ENCODE measurements at regions not wholly inside any gene's neighbourhood (a gene's known extent, or its start where the extent isn't known, plus 50 kb on each side); places are given as distances from the start of the nearest gene placed in this dataset.
"Not testable (repeated sequence)": the region's sequence is repeated elsewhere in the genome, so short reads cannot be mapped to it uniquely, and the experiment has no call there.

DNA sequence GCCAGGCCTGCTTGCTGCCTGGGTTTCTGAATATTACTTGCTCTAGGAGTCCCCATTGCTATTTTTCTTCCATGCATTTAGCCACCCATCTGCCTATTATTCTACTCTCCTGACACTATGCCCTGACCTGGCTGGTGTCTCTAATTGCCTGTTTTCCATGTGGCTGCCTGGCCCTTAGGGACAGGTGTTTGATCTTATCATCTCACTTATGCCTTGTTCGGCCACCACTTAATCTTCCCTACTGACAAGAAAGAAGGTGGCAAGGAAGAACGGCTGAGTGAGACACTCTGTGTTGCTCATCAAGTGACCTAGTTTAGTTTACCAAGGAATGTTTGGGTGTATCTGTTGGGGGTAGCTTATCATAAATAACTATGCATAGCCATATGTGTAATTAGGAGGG is 50.4 kb upstream of the RAPH1 start:
- peak; percentile 59 for DNase-seq

DNA sequence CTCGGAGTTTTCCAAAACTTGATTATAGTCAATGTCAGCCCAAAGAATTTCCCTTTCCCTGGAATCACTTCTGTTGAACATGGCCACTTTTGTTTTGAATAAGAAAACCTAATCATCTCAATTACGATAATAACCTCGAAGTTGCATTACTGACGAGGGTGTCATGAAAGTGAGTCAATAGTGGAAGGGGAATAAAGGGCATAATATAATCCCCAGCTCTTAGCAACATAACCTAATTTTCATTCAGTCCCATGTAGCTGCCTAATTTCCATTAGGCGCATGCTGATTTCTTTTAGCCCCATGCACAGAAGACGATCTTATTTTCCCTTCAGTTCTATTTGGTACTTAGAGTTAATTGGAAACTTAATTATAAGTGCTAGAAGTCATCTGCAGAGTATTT is 51.1 kb upstream of the RAPH1 start:
- DNase-seq = no peak

DNA sequence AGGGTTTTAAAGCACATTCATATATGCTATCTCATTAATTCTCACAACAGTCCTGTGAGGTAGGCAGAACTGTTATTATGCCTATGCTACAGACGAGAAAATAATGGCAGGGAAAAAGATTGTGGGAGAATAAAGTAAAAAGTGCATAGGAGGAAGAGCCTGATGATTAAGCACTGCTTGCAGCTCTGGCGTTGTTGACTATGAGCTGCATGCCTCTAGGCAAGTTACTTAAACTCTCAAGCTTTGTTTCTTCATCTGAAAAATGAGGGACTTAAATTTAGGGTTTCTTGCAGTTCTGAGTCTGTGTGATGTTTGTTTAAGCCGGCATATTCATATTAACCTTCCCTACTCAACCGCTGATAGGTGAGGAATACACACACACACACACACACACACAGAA is 51.6 kb upstream of the RAPH1 start:
- DNase-seq = no peak

DNA sequence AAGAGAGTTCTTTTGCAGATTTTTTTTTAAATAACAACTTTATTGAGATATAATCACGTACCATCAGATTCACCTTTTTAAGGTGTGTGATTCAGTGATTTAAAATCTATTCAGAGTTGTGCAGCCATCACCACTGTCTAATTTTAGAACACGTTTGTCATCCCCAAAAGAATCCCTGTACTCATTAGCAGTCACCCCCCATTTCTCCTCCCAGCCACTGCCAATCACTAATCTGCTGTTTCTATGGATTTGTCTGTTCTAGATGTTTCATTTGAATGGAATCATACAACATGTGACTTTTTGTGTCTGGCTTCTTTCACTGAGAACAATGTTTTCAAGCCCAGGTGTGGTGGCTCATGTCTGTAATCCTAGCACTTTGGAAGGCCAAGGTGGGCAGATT is 55.4 kb upstream of the RAPH1 start:
- DNase-seq = no peak

DNA sequence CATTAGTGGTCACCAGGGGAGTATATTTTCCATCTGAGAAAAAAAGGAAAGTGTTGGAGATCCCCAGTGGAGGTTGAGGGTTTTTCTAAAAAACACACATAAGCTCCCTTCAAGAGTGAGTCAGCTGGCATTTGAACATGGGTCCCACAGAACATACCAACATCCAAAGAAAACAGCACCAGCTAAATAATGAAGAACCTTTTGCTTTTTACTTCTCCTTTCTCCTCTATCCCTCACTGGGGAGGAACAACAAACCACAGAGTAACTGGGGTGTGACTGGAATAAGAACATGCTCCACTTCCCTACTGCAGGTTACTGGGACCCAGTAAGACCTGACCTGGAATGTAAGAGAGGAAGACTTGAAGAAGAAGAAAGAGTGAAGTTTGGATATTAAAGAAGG is 56.5 kb upstream of the RAPH1 start:
- DNase-seq = no peak

DNA sequence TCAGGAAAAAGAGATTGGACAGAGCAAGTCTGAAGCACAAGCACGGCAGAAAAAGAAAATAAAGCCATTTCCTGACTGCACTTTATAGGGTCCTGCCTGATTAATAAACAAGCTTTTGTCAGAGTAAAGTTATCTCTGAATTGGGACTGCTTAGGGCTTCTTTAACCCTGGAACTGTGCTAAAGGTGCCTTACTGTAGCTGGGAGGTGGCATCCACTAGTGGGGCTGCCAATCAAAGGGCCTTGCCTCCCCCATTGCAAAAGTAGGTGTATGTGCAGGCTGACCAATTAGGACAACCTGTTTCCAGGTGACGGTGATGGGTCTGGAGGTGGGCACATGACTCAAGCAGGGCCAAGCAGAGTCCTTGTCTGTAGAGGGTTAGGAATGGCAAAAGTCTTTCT is 57.4 kb upstream of the RAPH1 start:
- no peak for DNase-seq

DNA sequence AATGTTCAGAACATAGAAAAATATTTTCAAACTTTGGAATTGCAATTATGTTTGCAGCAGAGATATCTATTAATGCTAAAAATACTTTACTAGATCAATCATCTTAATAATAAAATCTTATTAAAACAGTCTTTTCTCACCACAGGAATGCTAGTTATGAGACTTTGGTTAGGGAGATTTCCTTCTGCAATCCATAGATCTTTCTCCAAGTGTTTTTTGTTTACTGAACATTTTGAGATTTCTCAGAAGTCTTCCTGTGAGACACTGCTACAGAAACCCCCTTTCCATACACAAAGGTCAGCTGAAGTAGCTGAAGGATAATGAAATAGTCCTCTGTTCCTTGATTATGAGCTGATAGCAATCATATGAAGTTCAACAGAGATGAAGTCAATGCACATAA is 59.4 kb upstream of the RAPH1 start:
- DNase-seq = no peak

DNA sequence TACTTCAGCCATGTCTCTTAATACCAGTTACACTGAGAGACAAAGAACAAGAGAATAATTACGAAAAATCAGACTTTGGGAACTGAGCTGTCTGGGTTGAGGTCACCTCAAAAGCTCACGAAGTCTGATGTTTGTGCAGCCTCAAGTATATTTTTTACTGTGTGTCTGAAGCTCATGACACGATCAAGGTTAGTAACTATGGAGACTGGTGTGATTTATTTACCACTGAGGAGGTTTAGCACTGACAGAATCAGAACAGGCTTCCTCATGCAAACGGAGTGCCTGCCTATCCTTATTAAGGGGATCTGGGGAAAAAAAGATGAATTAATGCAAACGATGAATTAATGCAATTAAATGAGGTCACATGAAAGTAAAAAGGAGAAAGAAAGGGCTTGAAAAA is 61.1 kb upstream of the RAPH1 start:
- peak; percentile 63 for DNase-seq

DNA sequence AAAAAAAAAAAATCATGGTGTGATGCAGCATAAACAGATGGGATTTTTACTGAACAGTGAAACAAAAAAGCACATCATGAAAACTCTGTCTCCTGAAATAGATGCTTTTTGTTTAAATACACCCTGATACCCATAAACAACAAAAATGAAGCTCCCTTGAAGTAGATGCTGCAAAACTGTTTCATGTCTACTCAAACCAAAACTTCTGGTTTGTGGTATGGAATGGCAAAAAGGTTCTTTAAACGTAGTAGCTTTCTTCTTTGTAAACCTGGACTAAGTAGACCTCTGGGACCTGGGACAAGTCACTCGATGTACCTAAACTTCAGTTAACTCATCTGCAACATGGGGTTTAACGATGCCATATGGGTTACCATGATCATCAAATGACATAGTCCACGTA is 64.4 kb upstream of the RAPH1 start:
- DNase-seq = no peak

DNA sequence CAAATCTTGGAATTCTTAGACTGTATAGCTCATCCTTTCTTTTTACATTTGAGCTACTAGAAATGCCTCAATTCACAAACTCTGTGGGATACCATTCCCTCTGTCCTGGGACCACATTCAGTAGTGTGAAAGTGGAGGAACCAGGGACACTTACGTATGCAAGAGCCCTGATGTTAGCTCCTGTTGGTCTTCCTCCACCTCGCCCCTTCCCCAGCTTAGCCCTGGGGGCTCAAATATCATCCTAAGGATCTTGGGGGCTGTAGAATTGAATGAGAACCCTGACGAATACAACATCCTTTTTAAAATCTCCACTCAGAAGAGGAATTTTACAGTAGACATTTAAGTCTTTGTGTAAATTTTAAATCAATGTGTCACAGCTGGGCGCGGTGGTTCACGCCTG is 65.2 kb upstream of the RAPH1 start:
- DNase-seq = no peak

DNA sequence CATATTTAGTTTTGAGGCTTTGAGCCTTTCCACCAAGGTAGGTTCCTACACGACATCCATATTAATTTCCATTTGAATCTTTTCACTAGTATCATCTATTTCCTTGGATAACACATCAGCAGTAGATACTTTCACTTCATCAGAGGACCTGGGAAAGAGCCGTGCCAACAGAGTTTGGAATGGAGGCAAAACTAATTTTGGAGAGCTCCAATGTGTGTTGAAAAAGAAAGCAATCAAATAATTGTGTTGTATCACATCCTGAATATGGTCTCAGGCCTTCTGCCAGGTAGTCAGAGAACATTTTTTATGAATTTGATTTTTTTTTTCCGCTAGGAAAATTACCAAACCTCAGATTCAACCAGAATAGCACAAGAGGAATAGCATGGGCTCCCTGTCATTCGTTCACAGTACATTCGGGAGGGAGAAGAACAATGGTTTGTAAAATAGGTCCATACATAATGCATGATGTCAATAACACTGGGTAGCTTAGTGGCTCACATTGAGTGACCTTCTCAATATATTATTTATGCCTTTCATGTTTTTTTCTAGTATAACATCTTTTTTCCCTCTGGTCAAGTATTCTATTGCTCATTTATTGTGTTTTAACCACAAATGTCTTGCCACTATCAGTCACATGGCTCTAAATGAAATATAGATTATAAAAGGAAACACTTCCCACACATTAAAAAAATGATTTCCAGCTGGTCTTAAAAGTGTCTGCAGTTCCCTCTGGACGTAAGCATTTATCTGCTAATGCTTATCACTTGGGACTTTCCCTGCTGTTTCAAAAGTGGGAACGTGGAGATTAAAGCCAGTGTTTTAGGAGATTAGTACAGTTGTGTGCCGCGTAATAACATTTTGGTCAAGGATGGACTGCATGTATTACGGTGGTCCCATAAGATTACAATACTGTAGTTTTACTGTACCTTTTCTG is 68.6 kb upstream of the RAPH1 start:
- no peak for DNase-seq

DNA sequence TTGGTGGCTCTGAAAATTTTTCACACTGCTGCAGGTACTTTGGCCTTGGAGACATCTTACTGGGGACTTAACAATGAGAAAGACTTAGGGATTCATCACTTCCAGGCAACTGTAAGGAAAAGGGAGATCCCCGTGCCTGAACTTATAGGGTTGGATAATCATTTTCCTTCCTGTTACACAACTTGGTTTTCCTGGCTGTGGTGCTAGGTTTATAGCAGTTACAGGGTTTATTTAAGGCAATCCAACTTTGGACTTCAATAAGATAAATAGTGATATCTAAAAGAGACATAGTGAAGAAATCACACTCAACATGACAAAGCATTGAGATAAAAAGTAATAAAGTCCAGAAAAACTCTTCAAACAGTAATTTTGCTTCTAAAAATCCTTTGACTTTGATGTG is 70.2 kb upstream of the RAPH1 start:
- no peak for DNase-seq

DNA sequence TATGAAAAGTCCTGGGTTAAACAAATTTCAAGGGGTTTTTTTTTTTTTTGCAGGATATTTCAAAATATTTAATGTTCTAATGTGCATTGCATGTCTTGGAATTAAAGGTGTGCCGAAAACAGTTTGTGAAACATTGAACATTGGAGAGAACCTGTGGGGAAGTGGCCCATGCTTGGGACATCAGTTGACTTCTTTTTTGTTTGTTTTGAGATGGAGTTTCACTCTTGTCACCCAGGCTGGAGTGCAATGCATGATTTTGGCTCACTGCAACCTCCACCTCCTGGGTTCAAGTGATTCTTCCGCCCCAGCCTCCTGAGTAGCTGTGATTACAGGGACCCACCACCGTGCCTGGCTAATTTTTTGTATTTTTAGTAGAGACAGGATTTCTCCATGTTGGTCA is 71.0 kb upstream of the RAPH1 start:
- no peak for DNase-seq

DNA sequence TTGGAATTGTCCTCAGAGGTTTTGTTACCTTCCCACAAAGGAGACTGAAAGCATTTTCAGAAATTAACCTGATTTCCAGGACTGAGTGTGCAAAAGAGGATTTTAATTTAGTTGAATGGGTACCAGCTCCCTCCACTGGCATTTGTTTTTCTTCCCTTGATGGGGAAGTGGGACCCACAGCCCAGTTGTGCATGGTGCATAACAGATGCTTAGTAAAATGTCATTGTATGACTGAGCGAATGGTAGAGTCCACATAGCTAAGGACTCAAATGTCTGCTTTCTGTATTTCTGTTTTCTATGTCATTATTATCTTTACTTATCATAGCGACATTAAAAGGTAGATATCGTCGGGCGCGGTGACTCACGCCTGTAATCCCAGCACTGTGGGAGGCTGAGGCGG is 75.5 kb upstream of the RAPH1 start:
- DNase-seq = no peak

DNA sequence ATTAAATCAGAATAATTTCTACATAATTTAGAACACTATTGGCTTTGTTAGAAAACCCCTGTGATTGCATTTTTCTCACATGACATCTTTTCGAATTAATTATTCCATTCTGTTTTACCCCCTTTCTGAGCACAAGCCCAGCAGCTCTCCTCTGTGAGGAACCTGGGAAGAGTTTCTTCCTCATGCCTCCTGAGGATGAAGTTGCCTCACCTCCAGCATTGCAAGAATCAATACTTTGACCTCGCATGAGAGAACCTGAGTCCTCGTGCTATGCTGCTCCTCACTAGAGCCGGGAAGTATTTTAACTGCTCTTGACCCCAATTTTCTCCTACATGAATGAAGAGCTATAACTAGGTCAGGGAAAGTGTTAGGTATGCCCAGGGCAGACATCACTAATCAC is 77.1 kb upstream of the RAPH1 start:
- DNase-seq = no peak

DNA sequence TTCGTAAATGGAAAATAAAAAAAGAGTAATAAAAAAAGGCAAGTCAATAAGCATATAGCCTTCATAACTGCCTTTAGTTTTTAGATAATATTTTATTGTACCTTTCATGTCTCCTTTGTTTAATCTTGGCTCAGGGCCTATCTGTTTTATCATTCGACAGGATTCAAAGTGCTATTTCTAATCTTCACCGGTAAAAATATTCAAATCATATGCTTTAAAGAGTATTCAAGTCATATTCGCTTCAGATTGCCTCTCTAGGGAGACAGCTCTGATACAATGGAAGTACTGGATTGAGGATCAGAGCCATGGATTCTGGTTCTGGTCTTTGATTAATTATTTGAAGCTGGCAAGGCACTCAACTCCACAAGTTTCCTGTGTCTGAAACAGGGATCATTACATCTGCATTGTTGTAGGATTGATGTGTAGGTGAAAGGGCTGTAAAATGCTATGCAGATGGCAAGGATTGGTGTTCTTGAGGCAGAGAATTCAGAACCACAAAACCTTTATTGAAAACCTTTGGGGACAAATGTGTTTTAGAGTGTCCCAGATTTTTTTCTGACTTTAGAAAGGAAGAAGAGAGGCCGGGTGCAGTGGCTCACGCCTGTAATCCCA is 84.3 kb upstream of the RAPH1 start:
- no peak for DNase-seq

DNA sequence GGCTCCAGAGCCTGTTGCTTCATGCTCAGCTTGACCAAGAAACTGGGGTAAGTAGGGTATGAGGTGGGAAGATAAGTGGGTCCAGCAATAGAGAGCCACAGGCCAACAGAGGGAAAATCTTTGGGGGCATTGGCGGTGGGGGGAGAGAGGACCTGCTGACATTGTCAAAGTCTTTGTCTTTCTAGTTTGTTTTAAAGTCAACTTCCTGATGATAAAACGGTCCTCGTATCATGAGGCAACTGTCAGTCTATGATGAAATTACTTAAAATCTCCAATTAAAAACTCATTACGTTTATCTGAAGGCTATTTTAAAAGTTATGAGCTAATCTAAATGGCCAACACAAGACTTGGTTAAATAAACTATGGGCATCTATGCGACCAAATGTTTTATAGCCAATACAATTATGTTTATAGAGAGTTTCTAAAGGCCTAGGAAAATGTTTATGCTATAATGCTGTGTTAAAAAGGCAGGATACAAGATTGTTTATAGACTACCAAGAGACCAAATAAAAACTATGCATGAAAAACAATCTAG is 84.4 kb upstream of the CD28 start:
- DNase-seq = no peak

DNA sequence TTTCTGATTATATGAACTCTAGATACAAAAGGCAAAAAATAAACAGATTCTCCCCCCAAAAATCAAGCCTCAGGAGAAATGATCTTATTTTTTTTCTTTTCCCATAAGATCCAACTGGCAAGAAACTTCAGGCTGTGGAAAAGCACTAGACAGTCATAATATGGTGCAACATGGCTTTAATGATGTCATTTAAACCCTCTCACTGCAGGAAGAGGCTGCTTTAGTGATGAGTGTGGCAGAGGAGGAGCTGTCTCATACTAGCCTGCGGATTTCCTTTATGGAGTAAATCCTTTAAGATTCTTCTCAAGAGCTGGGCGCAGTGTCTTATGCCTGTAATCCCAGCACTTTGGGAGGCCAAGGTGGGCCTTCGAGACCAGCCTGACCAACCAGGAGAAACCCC is 83.3 kb upstream of the CD28 start:
- peak; percentile 48 for DNase-seq

DNA sequence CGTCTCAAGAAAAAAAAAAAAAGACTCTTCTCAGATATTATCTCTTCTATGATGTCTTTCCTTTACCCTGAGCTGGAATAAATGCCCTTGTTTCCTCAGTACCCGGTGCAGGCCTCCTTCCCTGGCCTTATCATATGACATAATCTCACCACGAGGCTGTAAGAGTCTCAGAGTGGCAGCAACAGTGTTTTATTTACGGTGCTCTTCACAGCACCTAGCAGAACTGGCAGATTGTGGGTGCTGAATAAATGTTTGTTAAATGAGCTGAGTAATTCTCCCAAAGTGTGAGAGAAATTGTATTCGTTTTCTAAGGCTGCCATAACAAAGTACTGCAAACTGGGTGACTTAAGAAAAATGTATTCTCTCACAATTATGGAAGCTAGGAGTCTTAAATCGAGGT is 82.8 kb upstream of the CD28 start:
- peak; percentile 73 for DNase-seq

DNA sequence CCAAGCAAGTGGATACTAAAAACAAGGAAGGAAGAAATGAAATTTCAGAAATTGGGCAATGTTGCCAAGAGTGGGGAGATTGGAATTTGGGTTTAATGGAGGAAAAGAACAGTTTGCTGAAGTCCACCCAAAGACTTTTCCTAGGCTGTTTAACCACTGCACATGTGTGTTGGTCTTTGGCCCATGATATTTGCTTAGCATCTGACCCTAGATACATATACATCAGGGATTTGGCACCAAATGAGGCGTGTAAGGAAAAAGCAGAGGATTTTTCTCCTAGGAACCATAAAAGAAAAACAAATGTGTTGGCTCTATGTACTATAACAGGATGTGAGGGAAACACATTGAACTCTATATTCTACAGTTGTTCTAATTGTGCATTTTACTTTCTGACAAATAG is 80.7 kb upstream of the CD28 start:
- peak; percentile 11 for DNase-seq

DNA sequence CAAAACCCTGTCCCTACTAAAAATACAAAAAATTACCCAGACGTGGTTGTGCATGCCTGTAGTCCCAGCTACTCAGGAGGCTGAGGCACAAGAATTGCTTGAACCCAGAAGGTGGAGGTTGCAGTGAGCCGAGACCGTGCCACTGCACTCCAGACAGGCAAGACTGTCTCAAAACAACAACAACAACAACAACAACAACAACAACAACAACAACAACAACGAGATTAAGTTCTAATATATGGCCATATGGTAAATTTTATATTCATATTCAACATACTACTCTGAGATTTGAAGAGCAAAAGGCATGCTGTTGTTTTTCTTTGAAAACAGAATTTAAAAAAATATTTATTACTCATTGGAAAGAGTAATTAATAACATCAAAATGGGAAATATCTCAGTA is 80.2 kb upstream of the CD28 start:
- not testable (repeated sequence) for DNase-seq

DNA sequence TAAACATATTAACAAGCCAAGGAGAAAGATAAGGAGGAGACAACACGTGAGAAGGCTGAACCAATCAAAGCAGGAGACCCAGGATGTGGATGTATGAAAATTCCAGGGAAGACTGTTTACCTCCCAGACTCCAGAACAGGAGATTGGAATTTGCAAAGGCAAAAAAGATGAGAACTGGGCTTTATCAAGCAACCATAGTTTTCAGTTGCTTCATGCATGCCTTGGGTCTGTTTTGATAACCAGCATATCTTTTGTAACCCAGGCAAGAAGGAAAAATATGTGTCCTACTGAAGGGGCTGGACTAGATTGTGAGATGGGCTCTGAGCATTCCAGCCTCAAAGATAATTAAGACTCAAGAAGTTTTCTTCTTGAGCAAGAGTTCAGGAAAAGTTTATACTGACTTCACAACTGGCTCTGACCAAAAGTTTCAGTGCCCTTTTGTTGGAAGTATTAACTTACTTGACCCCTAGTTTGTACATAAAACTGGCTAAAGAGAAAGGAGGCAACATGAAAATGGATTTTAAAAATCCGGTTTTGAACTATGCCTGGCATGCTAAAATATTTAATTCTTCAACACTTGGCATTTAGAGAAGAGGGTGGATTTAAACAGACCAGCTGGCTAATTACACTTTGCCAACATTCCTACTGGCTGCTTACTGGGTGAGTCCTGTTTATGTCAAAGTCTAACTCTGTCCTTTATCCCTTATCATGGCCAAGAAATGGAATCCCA is 79.3 kb upstream of the CD28 start:
- no peak for DNase-seq

DNA sequence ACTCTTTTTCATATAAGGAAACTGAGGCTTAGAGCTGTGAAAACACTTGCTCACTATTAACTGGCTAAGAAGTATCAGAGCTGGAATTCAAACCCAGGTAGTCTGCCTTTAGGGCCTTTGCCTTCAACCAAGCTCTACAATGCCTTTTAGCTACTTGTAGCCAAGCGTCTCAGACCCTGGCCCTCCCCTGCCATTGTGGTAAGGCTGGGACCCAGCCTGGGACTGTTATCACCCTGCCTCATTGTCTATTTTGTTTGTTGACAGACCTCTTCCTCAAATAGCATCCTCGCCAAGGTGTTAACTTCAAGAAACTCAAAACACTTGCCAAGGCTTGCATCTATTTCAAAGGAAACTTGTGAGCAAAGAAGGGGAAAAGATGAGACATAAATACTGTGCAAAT is 76.7 kb upstream of the CD28 start:
- DNase-seq = no peak

Data from DMS53 (cell line).